ENCODE measurements at regions not wholly inside any gene's neighbourhood (a gene's known extent, or its start where the extent isn't known, plus 50 kb on each side); places are given as distances from the start of the nearest gene placed in this dataset.

GRCh38 chr4:72663828-72664227 lies 94.8 kb upstream of the ADAMTS3 start:
- peak overlapping the region; percentile 71 to 89 (median 83); a peak in 6 of 7 replicates for H3K27ac Mint-ChIP-seq
- no peak overlapping the region for H2BK20ac ChIP-seq (ENCODE audit: low read depth, low read length, poor library complexity, severe bottlenecking)
- no peak overlapping the region for H2BK5ac ChIP-seq (ENCODE audit: insufficient read length, low read length)
- H3K9me3 Mint-ChIP-seq = no peaks in the 10 kb centered on the region; a peak in 2 of 5 replicates
- H3K4me3 Mint-ChIP-seq = peak overlapping the region; percentile 19 to 21; a peak in 2 of 5 replicates
- DNase-seq = no peak
- no peak overlapping the region for H4K91ac ChIP-seq (ENCODE audit: insufficient read length, low read depth, low read length)
- H3K14ac ChIP-seq (ENCODE audit: insufficient read depth, low read length) = no peak overlapping the region
- peaks cover 13% of the 10 kb centered on the region; the same call in 1 of the 2 replicates for H3K4me1 ChIP-seq (ENCODE audit: insufficient read depth, low read length)
- H3K23ac ChIP-seq (ENCODE audit: insufficient read length, low read depth, low read length) = no peak overlapping the region
- H3K9ac ChIP-seq (ENCODE audit: extremely low read depth, insufficient read length, low read length) = no peak overlapping the region
- no peaks in the 10 kb centered on the region for H4K20me1 ChIP-seq (ENCODE audit: control insufficient read depth, insufficient read depth, insufficient read length)
- no peaks in the 10 kb centered on the region for H3K79me1 ChIP-seq (ENCODE audit: insufficient read depth, low read depth, low read length, poor library complexity, severe bottlenecking)
- H3K4me1 Mint-ChIP-seq = peaks cover 45 to 60% of the 10 kb centered on the region in 2 experiments
- no peaks in the 10 kb centered on the region for H3K36me3 Mint-ChIP-seq (ENCODE audit: insufficient read depth in 1 of 3, low read depth in 3 of 3)
- no peak overlapping the region for H3K56ac ChIP-seq (ENCODE audit: insufficient read length, low read depth, low read length)
- no peak overlapping the region for H2AFZ ChIP-seq (ENCODE audit: low read length)
- no peak overlapping the region for H3K27ac ChIP-seq (ENCODE audit: insufficient read length, low read depth, low read length)
- no peak overlapping the region for H4K8ac ChIP-seq (replicated peaks; ENCODE audit: insufficient read length, low read depth, low read length)
- no peak overlapping the region for H3K4ac ChIP-seq (ENCODE audit: low read depth, low read length)
- no peak overlapping the region for H3T11ph ChIP-seq (ENCODE audit: low read length)
- no peaks in the 10 kb centered on the region for H3K9me3 ChIP-seq (ENCODE audit: control insufficient read depth, low read depth, low read length)
- no peak overlapping the region for H3K4me2 ChIP-seq (ENCODE audit: insufficient read depth, insufficient read length, low read length)
- no peak overlapping the region for H2BK120ac ChIP-seq (ENCODE audit: low read depth, low read length, poor library complexity, severe bottlenecking)
- no peak overlapping the region for H3K18ac ChIP-seq (ENCODE audit: insufficient read length, low read depth, low read length)
- no peak overlapping the region for H2BK12ac ChIP-seq (ENCODE audit: insufficient read length, low read depth, low read length)
- no peak overlapping the region for H2BK15ac ChIP-seq (ENCODE audit: low read depth, low read length)
- H3K27me3 Mint-ChIP-seq (ENCODE audit: low read depth) = no peaks in the 10 kb centered on the region
- H2AK5ac ChIP-seq (ENCODE audit: insufficient read length, low read length) = no peak overlapping the region
- no peaks in the 10 kb centered on the region for H3K79me2 ChIP-seq (ENCODE audit: insufficient read depth, low read length)
- H3K27me3 ChIP-seq (ENCODE audit: insufficient read depth, low read length) = no peaks in the 10 kb centered on the region
- no peak for TF ChIP-seq CTCF (conservative IDR thresholded peaks at IDR 0.05)
- H3K23me2 ChIP-seq (ENCODE audit: insufficient read length, low read depth, low read length, poor library complexity, severe bottlenecking) = no peaks in the 10 kb centered on the region
- H4K5ac ChIP-seq (ENCODE audit: insufficient read length, low read depth, low read length) = no peak overlapping the region
- no CpG with 5 or more reads among the region's 4 CpGs for WGBS (ENCODE audit: extremely low coverage, insufficient read length, low lambda C conversion rate)

Measured in H9 (cell line).